SJSA1 (cell line): ENCODE measurements at regions not wholly inside any gene's neighbourhood (a gene's known extent, or its start where the extent isn't known, plus 50 kb on each side); places are given as distances from the start of the nearest gene placed in this dataset.

Experiments used
- DNase-seq, 2 experiments: peaks; one replicate each; pipeline ENCODE4 v3.0.0-alpha.2; 2015 to 2020; ENCODE audit warnings: low spot score in 2 of 2, low read depth in 1 of 2
- H3K27ac ChIP-seq: fragments of 250-450 bp; sonication (Bioruptor Pico); 2 replicates; pipeline ENCODE4 v1.5.1; 2020; ENCODE audit warnings: mild to moderate bottlenecking, moderate library complexity
- H3K27me3 ChIP-seq: fragments of 250-450 bp; sonication (Bioruptor Pico); replicated peaks from 2 replicates; pipeline ENCODE4 v1.5.1; 2020; ENCODE audit warnings: mild to moderate bottlenecking, moderate library complexity
- H3K36me3 ChIP-seq: fragments of 250-450 bp; sonication (Bioruptor Pico); 2 replicates; pipeline ENCODE4 v1.5.1; 2020; ENCODE audit warnings: mild to moderate bottlenecking
- H3K4me1 ChIP-seq: fragments of 250-450 bp; sonication (Bioruptor Pico); replicated peaks from 2 replicates; pipeline ENCODE4 v1.6.1; 2021; ENCODE audit warnings: mild to moderate bottlenecking
- H3K4me3 ChIP-seq: fragments of 250-450 bp; sonication (Bioruptor Pico); 2 replicates; pipeline ENCODE4 v1.5.1; 2020; ENCODE audit warnings: mild to moderate bottlenecking
- H3K9me3 ChIP-seq: fragments of 250-450 bp; sonication (Bioruptor Pico); replicated peaks from 2 replicates; pipeline ENCODE4 v1.5.1; 2020; ENCODE audit warnings: mild to moderate bottlenecking

GRCh38 chr1:34306568-34306967, 129.9 kb downstream of the C1orf94 start:
- H3K4me1 ChIP-seq, result no peaks in the 10 kb centered on the region
- H3K36me3 ChIP-seq, result no peaks in the 10 kb centered on the region
- no peak for DNase-seq
- no peaks in the 10 kb centered on the region; the same call in 1 of the 2 replicates for H3K27me3 ChIP-seq
- no peak overlapping the region for H3K4me3 ChIP-seq
- no peak overlapping the region for H3K27ac ChIP-seq
- no peaks in the 10 kb centered on the region for H3K9me3 ChIP-seq

GRCh38 chr1:34312359-34312758, 135.7 kb downstream of the C1orf94 start:
- Histone ChIP-seq H3K36me3 (no peaks in the 10 kb centered on the region), H3K9me3 (no peaks in the 10 kb centered on the region; the same call in 1 of the 2 replicates), H3K4me1 (no peaks in the 10 kb centered on the region), H3K27me3 (no peaks in the 10 kb centered on the region; the same call in 1 of the 2 replicates), H3K27ac (no peak overlapping the region), H3K4me3 (no peak overlapping the region)
- DNase-seq, result no peak

GRCh38 chr1:34315974-34316373, 139.3 kb downstream of the C1orf94 start:
- Histone ChIP-seq H3K27me3 (no peaks in the 10 kb centered on the region), H3K9me3 (no peaks in the 10 kb centered on the region; the same call in 1 of the 2 replicates), H3K4me3 (no peak overlapping the region), H3K4me1 (peaks cover 9% of the 10 kb centered on the region; the same call in 1 of the 2 replicates), H3K36me3 (no peaks in the 10 kb centered on the region), H3K27ac (no peak overlapping the region)
- no peak for DNase-seq

GRCh38 chr1:34316773-34317172, 140.1 kb downstream of the C1orf94 start:
- Histone ChIP-seq H3K4me1 (peaks cover 9% of the 10 kb centered on the region; the same call in 1 of the 2 replicates), H3K9me3 (no peaks in the 10 kb centered on the region; the same call in 1 of the 2 replicates), H3K36me3 (no peaks in the 10 kb centered on the region), H3K27me3 (no peaks in the 10 kb centered on the region), H3K4me3 (no peak overlapping the region), H3K27ac (no peak overlapping the region)
- DNase-seq, result no peak

- no peaks in the 10 kb centered on the region for H3K27me3 ChIP-seq
- no peak for DNase-seq
- H3K4me1 ChIP-seq, result peaks cover 9% of the 10 kb centered on the region; the same call in 1 of the 2 replicates
- H3K9me3 ChIP-seq, result no peaks in the 10 kb centered on the region; the same call in 1 of the 2 replicates
- no peaks in the 10 kb centered on the region for H3K36me3 ChIP-seq
- no peak overlapping the region for H3K27ac ChIP-seq
- H3K4me3 ChIP-seq, result no peak overlapping the region
Observed at GRCh38 chr1:34319218-34319617, 142.5 kb downstream of the C1orf94 start.

- peaks cover 9% of the 10 kb centered on the region; the same call in 1 of the 2 replicates for H3K4me1 ChIP-seq
- no peak overlapping the region for H3K27ac ChIP-seq
- peak in 1 of 2 experiments; percentile 27 for DNase-seq
- no peaks in the 10 kb centered on the region for H3K36me3 ChIP-seq
- H3K27me3 ChIP-seq, result no peaks in the 10 kb centered on the region
- no peak overlapping the region for H3K4me3 ChIP-seq
- H3K9me3 ChIP-seq, result no peaks in the 10 kb centered on the region; the same call in 1 of the 2 replicates
Observed at GRCh38 chr1:34320053-34320669, 143.5 kb downstream of the C1orf94 start.

GRCh38 chr1:34322969-34323368, 146.3 kb downstream of the C1orf94 start:
- DNase-seq, result no peak
- Histone ChIP-seq H3K4me3 (no peak overlapping the region), H3K36me3 (no peaks in the 10 kb centered on the region), H3K9me3 (no peaks in the 10 kb centered on the region; the same call in 1 of the 2 replicates), H3K27me3 (no peaks in the 10 kb centered on the region), H3K27ac (no peak overlapping the region), H3K4me1 (peaks cover 9% of the 10 kb centered on the region; the same call in 1 of the 2 replicates)

- no peaks in the 10 kb centered on the region; the same call in 1 of the 2 replicates for H3K9me3 ChIP-seq
- H3K4me3 ChIP-seq, result no peak overlapping the region
- no peaks in the 10 kb centered on the region for H3K27me3 ChIP-seq
- H3K4me1 ChIP-seq, result peaks cover 5% of the 10 kb centered on the region; the same call in 1 of the 2 replicates
- DNase-seq, result no peak
- H3K27ac ChIP-seq, result no peak overlapping the region
- no peaks in the 10 kb centered on the region for H3K36me3 ChIP-seq
Observed at GRCh38 chr1:34324879-34325440, 148.3 kb downstream of the C1orf94 start.

GRCh38 chr1:34328281-34328799, 151.6 kb downstream of the C1orf94 start:
- Histone ChIP-seq H3K27me3 (no peaks in the 10 kb centered on the region), H3K36me3 (no peaks in the 10 kb centered on the region), H3K4me1 (no peaks in the 10 kb centered on the region), H3K4me3 (no peak overlapping the region), H3K27ac (no peak overlapping the region), H3K9me3 (no peaks in the 10 kb centered on the region)
- DNase-seq, result no peak

- H3K4me3 ChIP-seq, result no peak overlapping the region
- no peak for DNase-seq
- no peaks in the 10 kb centered on the region for H3K9me3 ChIP-seq
Observed at GRCh38 chr1:34330061-34330460, 153.4 kb downstream of the C1orf94 start.

GRCh38 chr1:34331020-34331926, 154.6 kb downstream of the C1orf94 start:
- Histone ChIP-seq H3K4me3 (no peak overlapping the region), H3K27ac (no peak overlapping the region)
- DNase-seq, result no peak

More at GRCh38 chr1:34330061-34330460, 153.4 kb downstream of the C1orf94 start:
- H3K27ac ChIP-seq, result no peak overlapping the region
- H3K4me1 ChIP-seq, result no peaks in the 10 kb centered on the region
- no peaks in the 10 kb centered on the region for H3K36me3 ChIP-seq
- no peaks in the 10 kb centered on the region for H3K27me3 ChIP-seq

GRCh38 chr1:34332996-34333395, 156.3 kb downstream of the C1orf94 start:
- Histone ChIP-seq H3K4me3 (no peak overlapping the region), H3K27ac (no peak overlapping the region), H3K9me3 (no peaks in the 10 kb centered on the region), H3K36me3 (no peaks in the 10 kb centered on the region), H3K4me1 (no peaks in the 10 kb centered on the region), H3K27me3 (no peaks in the 10 kb centered on the region; the same call in 1 of the 2 replicates)
- no peak for DNase-seq

More at GRCh38 chr1:34331020-34331926, 154.6 kb downstream of the C1orf94 start:
- no peaks in the 10 kb centered on the region for H3K9me3 ChIP-seq
- H3K36me3 ChIP-seq, result no peaks in the 10 kb centered on the region
- no peaks in the 10 kb centered on the region for H3K4me1 ChIP-seq
- no peaks in the 10 kb centered on the region for H3K27me3 ChIP-seq

GRCh38 chr1:34338871-34339270, 162.2 kb downstream of the C1orf94 start:
- Histone ChIP-seq H3K4me3 (no peak overlapping the region), H3K27me3 (no peaks in the 10 kb centered on the region; the same call in none of the 2 replicates), H3K27ac (no peak overlapping the region), H3K9me3 (no peaks in the 10 kb centered on the region), H3K36me3 (no peaks in the 10 kb centered on the region), H3K4me1 (no peaks in the 10 kb centered on the region)
- DNase-seq, result no peak
